SK-N-SH (cell line): ENCODE measurements at regions not wholly inside any gene's neighbourhood (a gene's known extent, or its start where the extent isn't known, plus 50 kb on each side); places are given as distances from the start of the nearest gene placed in this dataset.

Experiments
- EP300 ChIP-seq, 2 experiments: IDR thresholded peaks; 2 replicates each; pipeline versions ENCODE4 v1.4.0 to v1.6.1; 2012; ENCODE audit warnings: borderline replicate concordance in 1 of 2, low read depth in 1 of 2, low read length in 1 of 2
- EZH2phosphoT487 ChIP-seq: fragments of 200-600 bp; sonication (generic); IDR thresholded peaks from 2 replicates; pipeline ENCODE4 v1.6.1; 2017; ENCODE audit warnings: low read depth, mixed run types, mild to moderate bottlenecking, antibody characterized with exemption, moderate library complexity, borderline replicate concordance
- RAD21 ChIP-seq: IDR thresholded peaks from 2 replicates; pipeline ENCODE4 v1.6.1; 2012; ENCODE audit warnings: mild to moderate bottlenecking, low read length
- RFX5 ChIP-seq: IDR thresholded peaks from 2 replicates; pipeline ENCODE4 v1.6.1; 2012; ENCODE audit warnings: mild to moderate bottlenecking, improper control_type of control experiment, low read length
- RXRA ChIP-seq: IDR thresholded peaks from 2 replicates; pipeline ENCODE4 v1.4.0; 2012; ENCODE audit warnings: low read depth, mild to moderate bottlenecking, borderline replicate concordance
- SMC3 ChIP-seq: IDR thresholded peaks from 2 replicates; pipeline ENCODE4 v1.6.1; 2012; ENCODE audit warnings: low read depth, low read length, improper control_type of control experiment
- TAF1 ChIP-seq: IDR thresholded peaks from 2 replicates; pipeline ENCODE4 v1.6.1; 2012; ENCODE audit warnings: low read depth, mild to moderate bottlenecking, low read length, moderate library complexity, borderline replicate concordance
- TF ChIP-seq, protein P1 (sequence below): IDR thresholded peaks from 2 replicates; pipeline ENCODE4 v1.4.0; 2012; ENCODE audit warnings: low read depth
- TF ChIP-seq, protein P2 (sequence below): fragments of 200-600 bp; sonication (generic); IDR thresholded peaks from 2 replicates; pipeline ENCODE4 v1.6.1; 2017; ENCODE audit warnings: antibody characterized with exemption, mild to moderate bottlenecking, moderate library complexity
- TF ChIP-seq, protein P3 (sequence below): IDR thresholded peaks from 2 replicates; pipeline ENCODE4 v1.6.1; 2012; ENCODE audit warnings: mild to moderate bottlenecking, low read depth, low read length, moderate library complexity
- TF ChIP-seq, protein P4 (sequence below): fragments of 150-350 bp; IDR thresholded peaks from 2 replicates; pipeline ENCODE4 v1.6.1; 2016; ENCODE audit warnings: mild to moderate bottlenecking, low read depth, low read length

DNA sequence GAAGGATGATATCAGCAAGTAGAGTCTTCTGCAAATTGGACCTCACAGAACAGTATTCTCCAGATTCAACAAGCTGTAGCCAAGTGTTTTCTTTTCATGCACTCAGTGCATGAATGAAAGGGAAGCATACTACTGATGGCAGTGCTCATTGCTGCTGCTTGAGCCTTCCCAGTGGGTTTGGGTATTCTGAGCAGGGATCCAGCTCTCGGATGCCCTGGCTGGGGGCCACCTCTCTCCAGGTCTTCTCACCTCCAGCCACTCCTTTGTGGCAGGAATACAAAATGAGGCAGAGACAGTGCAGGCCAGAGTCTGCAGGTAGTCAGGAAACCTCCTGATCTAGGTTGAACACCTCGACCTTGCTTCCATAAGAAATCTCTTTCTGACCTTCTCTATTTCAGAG is 390.4 kb upstream of the CELF4 start:
- TF ChIP-seq EZH2phosphoT487 (no peak), TAF1 (no peak), RFX5 (no peak), EP300 (IDR thresholded peaks at IDR 0.05; ENCODE audit: borderline replicate concordance in 1 of 2, low read depth in 1 of 2, low read length in 1 of 2) (no peak), RXRA (no peak), SMC3 (no peak), RAD21 (no peak)
- TF ChIP-seq, protein P1, sequence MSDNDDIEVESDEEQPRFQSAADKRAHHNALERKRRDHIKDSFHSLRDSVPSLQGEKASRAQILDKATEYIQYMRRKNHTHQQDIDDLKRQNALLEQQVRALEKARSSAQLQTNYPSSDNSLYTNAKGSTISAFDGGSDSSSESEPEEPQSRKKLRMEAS: no peak
- TF ChIP-seq, protein P2, sequence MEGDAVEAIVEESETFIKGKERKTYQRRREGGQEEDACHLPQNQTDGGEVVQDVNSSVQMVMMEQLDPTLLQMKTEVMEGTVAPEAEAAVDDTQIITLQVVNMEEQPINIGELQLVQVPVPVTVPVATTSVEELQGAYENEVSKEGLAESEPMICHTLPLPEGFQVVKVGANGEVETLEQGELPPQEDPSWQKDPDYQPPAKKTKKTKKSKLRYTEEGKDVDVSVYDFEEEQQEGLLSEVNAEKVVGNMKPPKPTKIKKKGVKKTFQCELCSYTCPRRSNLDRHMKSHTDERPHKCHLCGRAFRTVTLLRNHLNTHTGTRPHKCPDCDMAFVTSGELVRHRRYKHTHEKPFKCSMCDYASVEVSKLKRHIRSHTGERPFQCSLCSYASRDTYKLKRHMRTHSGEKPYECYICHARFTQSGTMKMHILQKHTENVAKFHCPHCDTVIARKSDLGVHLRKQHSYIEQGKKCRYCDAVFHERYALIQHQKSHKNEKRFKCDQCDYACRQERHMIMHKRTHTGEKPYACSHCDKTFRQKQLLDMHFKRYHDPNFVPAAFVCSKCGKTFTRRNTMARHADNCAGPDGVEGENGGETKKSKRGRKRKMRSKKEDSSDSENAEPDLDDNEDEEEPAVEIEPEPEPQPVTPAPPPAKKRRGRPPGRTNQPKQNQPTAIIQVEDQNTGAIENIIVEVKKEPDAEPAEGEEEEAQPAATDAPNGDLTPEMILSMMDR: no peak
- TF ChIP-seq, protein P3, sequence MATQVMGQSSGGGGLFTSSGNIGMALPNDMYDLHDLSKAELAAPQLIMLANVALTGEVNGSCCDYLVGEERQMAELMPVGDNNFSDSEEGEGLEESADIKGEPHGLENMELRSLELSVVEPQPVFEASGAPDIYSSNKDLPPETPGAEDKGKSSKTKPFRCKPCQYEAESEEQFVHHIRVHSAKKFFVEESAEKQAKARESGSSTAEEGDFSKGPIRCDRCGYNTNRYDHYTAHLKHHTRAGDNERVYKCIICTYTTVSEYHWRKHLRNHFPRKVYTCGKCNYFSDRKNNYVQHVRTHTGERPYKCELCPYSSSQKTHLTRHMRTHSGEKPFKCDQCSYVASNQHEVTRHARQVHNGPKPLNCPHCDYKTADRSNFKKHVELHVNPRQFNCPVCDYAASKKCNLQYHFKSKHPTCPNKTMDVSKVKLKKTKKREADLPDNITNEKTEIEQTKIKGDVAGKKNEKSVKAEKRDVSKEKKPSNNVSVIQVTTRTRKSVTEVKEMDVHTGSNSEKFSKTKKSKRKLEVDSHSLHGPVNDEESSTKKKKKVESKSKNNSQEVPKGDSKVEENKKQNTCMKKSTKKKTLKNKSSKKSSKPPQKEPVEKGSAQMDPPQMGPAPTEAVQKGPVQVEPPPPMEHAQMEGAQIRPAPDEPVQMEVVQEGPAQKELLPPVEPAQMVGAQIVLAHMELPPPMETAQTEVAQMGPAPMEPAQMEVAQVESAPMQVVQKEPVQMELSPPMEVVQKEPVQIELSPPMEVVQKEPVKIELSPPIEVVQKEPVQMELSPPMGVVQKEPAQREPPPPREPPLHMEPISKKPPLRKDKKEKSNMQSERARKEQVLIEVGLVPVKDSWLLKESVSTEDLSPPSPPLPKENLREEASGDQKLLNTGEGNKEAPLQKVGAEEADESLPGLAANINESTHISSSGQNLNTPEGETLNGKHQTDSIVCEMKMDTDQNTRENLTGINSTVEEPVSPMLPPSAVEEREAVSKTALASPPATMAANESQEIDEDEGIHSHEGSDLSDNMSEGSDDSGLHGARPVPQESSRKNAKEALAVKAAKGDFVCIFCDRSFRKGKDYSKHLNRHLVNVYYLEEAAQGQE: no peak
- TF ChIP-seq, protein P4, sequence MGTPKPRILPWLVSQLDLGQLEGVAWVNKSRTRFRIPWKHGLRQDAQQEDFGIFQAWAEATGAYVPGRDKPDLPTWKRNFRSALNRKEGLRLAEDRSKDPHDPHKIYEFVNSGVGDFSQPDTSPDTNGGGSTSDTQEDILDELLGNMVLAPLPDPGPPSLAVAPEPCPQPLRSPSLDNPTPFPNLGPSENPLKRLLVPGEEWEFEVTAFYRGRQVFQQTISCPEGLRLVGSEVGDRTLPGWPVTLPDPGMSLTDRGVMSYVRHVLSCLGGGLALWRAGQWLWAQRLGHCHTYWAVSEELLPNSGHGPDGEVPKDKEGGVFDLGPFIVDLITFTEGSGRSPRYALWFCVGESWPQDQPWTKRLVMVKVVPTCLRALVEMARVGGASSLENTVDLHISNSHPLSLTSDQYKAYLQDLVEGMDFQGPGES: no peak
